Natural killer cell treated with Interleukin-12 subunit alpha and Interleukin-12 subunit beta and Interleukin-15 and Interleukin-18, amount 100 ng/mL, for 72 hours (primary cell): ENCODE measurements at regions not wholly inside any gene's neighbourhood (a gene's known extent, or its start where the extent isn't known, plus 50 kb on each side); places are given as distances from the start of the nearest gene placed in this dataset.
"Not testable (repeated sequence)": the region's sequence is repeated elsewhere in the genome, so short reads cannot be mapped to it uniquely, and the experiment has no call there.

Experiments
- ATAC-seq, 2 donors: fragments of 150-1000 bp; cut with Tn5 transposase in 1 of 2; sonication (Bioruptor Pico), chemical (Tn5 transposase) in 1 of 2; 2 replicates each; pipeline ENCODE4 v1.10.0; 2021
- DNase-seq: peaks from one replicate; pipeline ENCODE4 v3.0.0; 2022; ENCODE audit warnings: low spot score
- H3K27ac Mint-ChIP-seq, 2 donors: 1 replicate in 1 of 2; 2 replicates in 1 of 2; pipeline ENCODE4 v1.8.0; 2022; ENCODE audit warnings: mixed read lengths in 2 of 2, mild to moderate bottlenecking in 1 of 2, moderate library complexity in 1 of 2
- H3K27me3 Mint-ChIP-seq, 2 donors: 1 replicate in 1 of 2; 2 replicates in 1 of 2; pipeline ENCODE4 v1.8.0; 2022; ENCODE audit warnings: mixed read lengths in 2 of 2
- H3K36me3 Mint-ChIP-seq: one replicate; pipeline ENCODE4 v1.8.0; 2022; ENCODE audit warnings: mixed read lengths
- H3K4me1 Mint-ChIP-seq, 2 donors: 1 replicate in 1 of 2; 2 replicates in 1 of 2; pipeline ENCODE4 v1.8.0; 2022; ENCODE audit warnings: low read depth in 2 of 2, mixed read lengths in 2 of 2, mild to moderate bottlenecking in 1 of 2
- H3K4me3 Mint-ChIP-seq: one replicate; pipeline ENCODE4 v1.8.0; 2022; ENCODE audit warnings: mixed read lengths
- H3K9me3 Mint-ChIP-seq: 2 replicates; pipeline ENCODE4 v1.8.0; 2022; ENCODE audit warnings: mixed read lengths

DNA sequence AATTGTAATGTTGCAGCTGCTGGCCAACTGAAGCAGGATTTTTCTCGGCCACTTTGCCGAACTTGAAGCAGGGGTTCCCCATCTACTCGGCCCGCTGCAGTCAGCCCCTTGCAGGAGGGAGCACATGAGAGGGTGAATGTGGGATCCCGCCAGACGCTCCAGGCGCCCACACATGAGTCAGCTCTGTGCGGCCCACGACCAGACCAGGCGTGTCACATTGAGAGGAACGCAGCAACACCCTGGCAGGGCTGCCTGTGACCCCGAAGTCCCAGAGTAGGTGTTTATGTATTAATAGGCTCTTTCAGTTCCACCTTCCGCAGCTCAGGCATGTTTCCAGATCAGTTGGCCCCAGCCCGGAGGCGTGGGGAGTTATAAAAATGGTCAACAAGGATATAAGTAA, 344.7 kb upstream of the PABPC4L start:
- Mint-ChIP-seq H3K4me3 (no peak overlapping the region), H3K9me3 (peaks cover 7% of the 10 kb centered on the region), H3K27ac (no peak overlapping the region), H3K27me3 (no peaks in the 10 kb centered on the region), H3K4me1 (no peaks in the 10 kb centered on the region), H3K36me3 (peaks cover 10% of the 10 kb centered on the region)
- no peak for ATAC-seq
- DNase-seq, result no peak

- Mint-ChIP-seq H3K36me3 (peaks cover 10% of the 10 kb centered on the region), H3K27me3 (no peaks in the 10 kb centered on the region), H3K9me3 (peaks cover 7% of the 10 kb centered on the region), H3K27ac (no peak overlapping the region), H3K4me1 (no peaks in the 10 kb centered on the region), H3K4me3 (no peak overlapping the region)
- ATAC-seq (no peak), DNase-seq (no peak)
Observed at GRCh38 chr4:134544303-134544770, 342.7 kb upstream of the PABPC4L start.

- no peaks in the 10 kb centered on the region for H3K27me3 Mint-ChIP-seq
- no peak for DNase-seq
- H3K36me3 Mint-ChIP-seq, result no peaks in the 10 kb centered on the region
- ATAC-seq, result no peak
- H3K9me3 Mint-ChIP-seq, result peaks cover 3% of the 10 kb centered on the region
- no peaks in the 10 kb centered on the region for H3K4me1 Mint-ChIP-seq
- no peak overlapping the region for H3K4me3 Mint-ChIP-seq
- H3K27ac Mint-ChIP-seq, result no peak overlapping the region
Observed at GRCh38 chr4:134540588-134540987, 339.0 kb upstream of the PABPC4L start.

GRCh38 chr4:134539729-134540231, 338.2 kb upstream of the PABPC4L start:
- H3K4me1 Mint-ChIP-seq, result no peaks in the 10 kb centered on the region
- no peak for ATAC-seq
- H3K27ac Mint-ChIP-seq, result no peak overlapping the region
- H3K36me3 Mint-ChIP-seq, result no peaks in the 10 kb centered on the region
- no peak for DNase-seq
- H3K27me3 Mint-ChIP-seq, result no peaks in the 10 kb centered on the region
- H3K9me3 Mint-ChIP-seq, result peaks cover 3% of the 10 kb centered on the region
- no peak overlapping the region for H3K4me3 Mint-ChIP-seq

DNA sequence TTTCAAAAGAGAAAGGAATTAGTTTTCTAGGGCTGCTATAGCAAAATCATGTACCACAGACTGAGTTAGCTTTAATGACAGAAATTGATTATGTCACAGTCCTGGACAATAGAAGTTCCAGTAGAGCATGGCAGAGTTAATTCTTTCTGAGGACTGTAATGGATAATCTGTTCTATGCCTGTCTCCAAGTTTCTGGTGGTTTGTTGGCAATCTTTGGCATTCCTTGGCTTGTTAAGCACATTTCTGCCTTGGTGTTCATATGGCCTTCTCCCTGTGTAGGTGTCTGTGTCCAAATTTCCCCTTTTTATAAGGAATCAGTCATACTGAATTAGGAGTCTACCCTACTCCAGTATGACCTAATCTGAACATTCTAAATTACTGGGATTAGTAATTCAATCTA, 336.1 kb upstream of the PABPC4L start:
- ATAC-seq, result no peak
- H3K27ac Mint-ChIP-seq, result no peak overlapping the region

GRCh38 chr4:134533068-134533467, 331.5 kb upstream of the PABPC4L start:
- Mint-ChIP-seq H3K9me3 (peaks cover 14% of the 10 kb centered on the region), H3K36me3 (no peaks in the 10 kb centered on the region), H3K27ac (no peak overlapping the region), H3K4me1 (no peaks in the 10 kb centered on the region), H3K4me3 (no peak overlapping the region), H3K27me3 (no peaks in the 10 kb centered on the region)
- DNase-seq (no peak), ATAC-seq (no peak)

More for the DNA sequence above, 336.1 kb upstream of the PABPC4L start:
- peaks cover 7% of the 10 kb centered on the region for H3K9me3 Mint-ChIP-seq
- no peaks in the 10 kb centered on the region for H3K27me3 Mint-ChIP-seq
- H3K36me3 Mint-ChIP-seq, result no peaks in the 10 kb centered on the region
- H3K4me3 Mint-ChIP-seq, result no peak overlapping the region
- H3K4me1 Mint-ChIP-seq, result no peaks in the 10 kb centered on the region
- no peak for DNase-seq

DNA sequence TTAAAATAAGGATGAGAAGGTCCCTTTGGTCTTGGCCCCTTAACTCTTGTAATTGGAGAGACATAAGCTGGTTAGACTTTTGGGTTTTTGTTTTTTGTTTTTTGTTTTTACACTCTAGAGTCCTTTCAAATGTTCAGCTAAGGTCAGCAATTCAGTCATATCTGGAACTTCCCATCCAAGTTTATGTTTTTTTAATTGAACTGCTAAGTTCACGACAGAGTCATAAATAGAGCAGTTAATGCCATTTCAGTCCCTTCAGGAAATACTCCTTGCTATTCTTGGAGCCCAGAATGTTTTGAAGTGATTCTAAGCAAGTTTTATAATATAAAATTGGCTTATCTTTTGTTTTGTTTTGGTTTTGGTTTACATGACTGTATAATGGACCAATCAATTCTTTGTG, 329.4 kb upstream of the PABPC4L start:
- no peak for DNase-seq
- H3K4me1 Mint-ChIP-seq, result no peaks in the 10 kb centered on the region
- H3K9me3 Mint-ChIP-seq, result peaks cover 10% of the 10 kb centered on the region
- no peaks in the 10 kb centered on the region for H3K36me3 Mint-ChIP-seq
- H3K4me3 Mint-ChIP-seq, result no peak overlapping the region
- H3K27ac Mint-ChIP-seq, result no peak overlapping the region
- H3K27me3 Mint-ChIP-seq, result no peaks in the 10 kb centered on the region
- no peak for ATAC-seq

DNA sequence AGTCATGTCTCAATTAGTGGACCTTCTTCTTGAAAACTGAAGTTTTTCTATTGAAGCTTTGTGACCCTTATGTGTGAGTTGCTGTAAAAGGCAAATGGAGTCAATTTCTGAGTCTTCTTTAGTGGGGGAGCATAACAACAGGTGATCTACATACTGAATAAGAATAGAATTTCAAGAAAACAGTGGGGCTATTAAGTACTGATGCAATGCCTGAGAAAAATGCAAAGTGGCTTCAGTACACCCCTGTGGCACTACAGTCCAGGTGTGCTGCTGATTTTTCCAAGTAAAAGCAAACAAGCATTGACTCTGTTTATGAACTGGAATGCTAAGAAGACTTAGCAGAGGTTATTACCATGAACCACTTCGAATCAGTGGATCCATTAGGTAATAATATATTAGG, 328.0 kb upstream of the PABPC4L start:
- H3K4me1 Mint-ChIP-seq, result no peaks in the 10 kb centered on the region
- no peak for DNase-seq
- ATAC-seq, result no peak
- no peak overlapping the region for H3K27ac Mint-ChIP-seq
- no peak overlapping the region for H3K4me3 Mint-ChIP-seq
- H3K9me3 Mint-ChIP-seq, result peaks cover 14% of the 10 kb centered on the region
- H3K27me3 Mint-ChIP-seq, result no peaks in the 10 kb centered on the region
- no peaks in the 10 kb centered on the region for H3K36me3 Mint-ChIP-seq

DNA sequence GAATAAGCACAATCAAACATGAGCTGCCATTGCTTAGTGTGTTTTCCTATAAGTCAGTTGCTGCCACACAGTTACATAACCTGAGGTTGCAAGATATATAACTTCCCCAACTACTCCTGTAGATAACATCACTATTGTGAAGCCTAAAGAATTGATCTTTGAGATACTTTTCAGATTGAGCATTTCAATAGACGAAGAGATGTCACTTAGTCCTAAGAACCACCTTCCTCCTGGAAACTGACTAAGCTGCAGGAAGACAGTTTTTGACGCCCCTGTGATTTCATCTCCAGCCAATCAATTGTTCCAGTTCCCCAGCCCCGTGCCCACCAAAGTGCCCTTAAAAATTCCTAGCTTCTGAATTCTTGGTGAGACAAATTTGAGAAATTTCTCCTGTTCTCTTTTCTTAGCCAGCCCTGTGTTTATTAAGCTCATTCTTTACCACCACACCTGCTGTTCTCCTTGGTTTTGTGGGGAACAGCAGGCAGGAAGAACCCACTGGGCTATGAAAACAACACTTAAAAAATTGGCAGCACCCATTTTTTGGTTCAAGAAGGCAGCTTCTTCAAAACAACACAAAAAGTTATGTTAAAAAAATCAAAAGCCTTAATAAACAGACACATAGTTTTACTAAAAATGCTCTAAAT, 317.1 kb upstream of the PABPC4L start:
- Mint-ChIP-seq H3K36me3 (no peaks in the 10 kb centered on the region), H3K27me3 (no peaks in the 10 kb centered on the region), H3K4me1 (no peaks in the 10 kb centered on the region), H3K9me3 (peaks cover 6% of the 10 kb centered on the region), H3K4me3 (no peak overlapping the region), H3K27ac (no peak overlapping the region)
- DNase-seq, result no peak
- ATAC-seq, result no peak

- peaks cover 5% of the 10 kb centered on the region for H3K9me3 Mint-ChIP-seq
- H3K27ac Mint-ChIP-seq, result no peak overlapping the region
- no peak for DNase-seq
- H3K4me1 Mint-ChIP-seq, result no peaks in the 10 kb centered on the region
- H3K27me3 Mint-ChIP-seq, result no peaks in the 10 kb centered on the region
- H3K36me3 Mint-ChIP-seq, result no peaks in the 10 kb centered on the region
- ATAC-seq, result no peak
- H3K4me3 Mint-ChIP-seq, result no peak overlapping the region
Observed at GRCh38 chr4:134510544-134510943, 309.0 kb upstream of the PABPC4L start.

DNA sequence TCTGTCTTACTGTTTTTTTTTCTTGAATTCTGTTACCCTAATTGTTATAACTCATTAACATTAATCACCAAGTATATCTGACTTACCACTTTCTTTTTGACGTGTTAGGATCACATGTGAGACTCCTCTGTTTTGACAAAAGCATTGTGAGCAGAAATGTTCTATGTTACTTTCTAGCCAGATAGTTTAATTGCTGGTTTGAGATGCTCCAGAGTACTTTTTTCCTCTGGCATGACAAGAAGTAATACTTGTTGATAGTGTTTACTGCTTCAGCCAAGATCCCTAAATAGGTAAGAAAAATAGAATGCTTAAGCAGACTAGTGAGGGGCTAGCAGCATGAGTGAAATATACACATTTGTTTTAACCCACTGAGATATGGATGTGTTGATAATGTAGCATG, 303.9 kb upstream of the PABPC4L start:
- Mint-ChIP-seq H3K36me3 (no peaks in the 10 kb centered on the region), H3K27ac (no peak overlapping the region), H3K4me1 (no peaks in the 10 kb centered on the region), H3K4me3 (no peak overlapping the region), H3K9me3 (peaks cover 10% of the 10 kb centered on the region), H3K27me3 (no peaks in the 10 kb centered on the region)
- DNase-seq (no peak), ATAC-seq (no peak)

DNA sequence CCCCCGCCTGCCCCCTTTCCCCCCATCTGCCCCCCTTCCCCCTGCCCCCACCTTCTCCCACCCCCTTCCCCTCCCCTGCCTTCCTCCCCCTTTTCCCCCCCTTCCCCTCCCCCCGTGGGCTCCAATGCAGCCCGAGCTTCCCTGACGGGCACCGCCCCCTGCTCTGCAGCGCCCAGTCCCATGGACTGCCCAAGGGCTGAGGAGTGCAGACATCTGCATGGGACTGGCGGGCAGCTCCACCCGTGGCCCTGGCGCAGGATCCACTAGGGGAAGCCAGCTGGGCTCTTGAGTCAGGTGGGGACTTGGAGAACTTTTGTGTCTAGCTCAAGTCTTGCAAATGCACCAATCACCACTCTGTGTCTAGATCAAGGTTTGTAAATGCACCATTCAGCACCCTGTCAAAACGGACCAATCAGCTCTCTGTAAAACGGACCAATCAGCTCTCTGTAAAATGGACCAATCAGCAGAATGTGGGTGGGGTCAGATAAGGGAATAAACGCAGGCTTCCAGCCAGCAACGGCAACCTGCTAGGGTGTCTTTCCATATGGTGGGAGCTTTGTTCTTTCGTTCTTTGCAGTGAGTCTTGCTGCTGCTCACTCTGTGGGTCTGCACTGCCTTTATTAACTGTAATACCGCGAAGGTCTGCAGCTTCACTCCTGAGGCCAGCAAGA, 300.5 kb upstream of the PABPC4L start:
- Mint-ChIP-seq H3K4me1 (no peaks in the 10 kb centered on the region), H3K9me3 (peaks cover 5% of the 10 kb centered on the region), H3K27me3 (no peaks in the 10 kb centered on the region), H3K27ac (no peak overlapping the region), H3K36me3 (no peaks in the 10 kb centered on the region), H3K4me3 (no peak overlapping the region)
- no peak for DNase-seq
- ATAC-seq, result no peak

DNA sequence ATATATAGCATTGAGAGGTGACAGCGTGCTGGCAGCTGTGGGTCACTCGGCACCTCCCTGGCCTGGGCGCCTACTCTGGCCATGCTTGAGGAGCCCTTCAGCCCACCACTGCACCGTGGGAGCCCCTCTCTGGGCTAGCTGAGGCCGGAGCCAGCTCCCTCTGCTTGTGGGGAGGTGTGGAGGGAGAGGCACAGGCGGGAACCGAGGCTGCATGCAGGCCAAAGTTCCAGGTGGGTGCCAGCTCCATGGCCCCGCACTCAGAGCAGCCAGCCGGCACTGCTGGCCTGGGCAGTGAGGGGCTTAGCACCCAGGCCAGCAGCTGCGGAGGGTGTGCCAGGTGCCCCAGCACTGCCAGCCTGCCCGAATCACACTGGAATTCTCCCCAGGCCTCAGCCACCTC, 299.9 kb upstream of the PABPC4L start:
- H3K4me3 Mint-ChIP-seq, ATAC-seq, H3K27ac Mint-ChIP-seq, H3K27me3 Mint-ChIP-seq, DNase-seq, H3K9me3 Mint-ChIP-seq, H3K4me1 Mint-ChIP-seq, H3K36me3 Mint-ChIP-seq: not testable (repeated sequence)

DNA sequence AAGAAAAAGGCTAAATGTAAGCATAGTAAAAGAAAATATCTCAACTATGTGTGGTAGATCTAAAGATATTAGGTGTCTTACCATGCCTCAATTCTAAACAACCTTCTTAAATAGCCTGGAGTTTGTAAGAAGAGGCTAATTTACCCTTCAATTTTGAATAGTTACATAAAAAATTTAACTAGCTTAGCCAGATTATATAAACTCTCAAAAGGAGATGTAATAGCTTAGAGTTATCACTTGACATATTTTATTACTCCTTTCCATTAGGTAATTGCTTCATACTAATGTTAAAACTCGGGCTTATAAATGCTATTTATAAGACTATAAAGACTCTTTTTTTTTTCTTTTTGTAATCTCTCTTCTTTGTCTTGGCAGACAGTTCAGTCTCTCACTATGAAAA, 297.5 kb upstream of the PABPC4L start:
- Mint-ChIP-seq H3K4me1 (no peaks in the 10 kb centered on the region), H3K4me3 (no peak overlapping the region), H3K27ac (no peak overlapping the region), H3K36me3 (no peaks in the 10 kb centered on the region), H3K9me3 (peaks cover under 1% of the 10 kb centered on the region), H3K27me3 (no peaks in the 10 kb centered on the region)
- ATAC-seq, result no peak
- DNase-seq, result no peak
